COR-L47 (cell line): ENCODE measurements at regions not wholly inside any gene's neighbourhood (a gene's known extent, or its start where the extent isn't known, plus 50 kb on each side); places are given as distances from the start of the nearest gene placed in this dataset.
A peak's percentile ranks its signal among the peaks of the same experiment; 100 is the strongest.
"Not testable (repeated sequence)": the region's sequence is repeated elsewhere in the genome, so short reads cannot be mapped to it uniquely, and the experiment has no call there.

Experiments
- DNase-seq: peaks from one replicate; lab custom pipeline; 2025; lab: John Stamatoyannopoulos, UW

DNA sequence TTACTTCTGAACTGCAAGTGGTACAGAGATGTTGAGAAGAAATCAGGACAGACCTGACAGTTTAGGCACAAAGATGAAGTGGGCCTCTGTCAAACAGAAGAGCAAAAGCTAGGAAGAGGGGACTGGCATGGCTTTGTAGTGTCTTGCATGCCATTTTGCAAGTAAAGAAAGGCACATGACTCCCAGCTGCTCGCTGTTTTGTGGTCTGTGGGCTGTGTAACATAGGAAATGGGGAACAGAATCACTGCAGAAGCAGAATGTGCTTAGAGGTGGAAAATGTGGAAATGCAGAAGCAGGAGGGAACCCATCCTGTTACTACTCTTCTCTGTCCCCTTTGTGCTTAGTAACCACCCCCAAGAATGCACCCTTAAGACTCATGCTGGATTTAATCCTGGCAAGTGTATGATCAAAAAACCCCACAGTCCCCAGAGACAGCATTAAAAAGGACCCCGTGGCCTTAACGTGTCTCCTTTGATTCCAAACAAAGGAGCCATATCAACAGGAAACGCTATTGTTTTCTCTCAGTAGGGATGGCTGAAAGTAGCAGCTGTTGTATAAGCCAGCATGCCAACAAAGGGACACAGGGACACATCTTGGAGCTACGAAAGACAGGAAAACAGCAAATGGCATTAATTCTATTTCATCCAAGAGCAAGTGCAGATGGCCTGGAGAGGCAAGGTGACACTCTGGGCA, 177.6 kb upstream of the GLRA2 start:
- peak; percentile 77 for DNase-seq

DNA sequence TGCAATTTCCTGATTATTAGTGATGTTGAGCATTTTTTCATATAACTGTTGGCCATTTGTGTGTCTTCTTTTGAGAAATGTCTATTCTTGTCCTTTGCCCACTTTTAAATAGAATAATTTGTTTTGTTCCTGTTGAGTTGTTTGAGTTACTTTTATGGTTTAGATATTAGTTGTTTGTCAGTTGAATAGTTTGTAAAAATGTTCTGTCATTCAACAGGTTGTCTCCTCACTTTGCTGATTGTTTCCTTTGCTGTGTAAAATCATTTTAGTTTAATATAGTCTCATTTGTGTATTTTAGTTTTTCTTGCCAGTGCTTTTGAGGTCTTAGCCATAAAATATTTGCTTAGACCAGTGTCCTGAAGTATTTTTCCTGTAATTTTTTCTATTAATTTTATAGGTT, 181.8 kb upstream of the GLRA2 start:
- DNase-seq: no peak

- no peak for DNase-seq
Observed at GRCh38 chrX:14344172-14344940, 185.0 kb upstream of the GLRA2 start.

DNA sequence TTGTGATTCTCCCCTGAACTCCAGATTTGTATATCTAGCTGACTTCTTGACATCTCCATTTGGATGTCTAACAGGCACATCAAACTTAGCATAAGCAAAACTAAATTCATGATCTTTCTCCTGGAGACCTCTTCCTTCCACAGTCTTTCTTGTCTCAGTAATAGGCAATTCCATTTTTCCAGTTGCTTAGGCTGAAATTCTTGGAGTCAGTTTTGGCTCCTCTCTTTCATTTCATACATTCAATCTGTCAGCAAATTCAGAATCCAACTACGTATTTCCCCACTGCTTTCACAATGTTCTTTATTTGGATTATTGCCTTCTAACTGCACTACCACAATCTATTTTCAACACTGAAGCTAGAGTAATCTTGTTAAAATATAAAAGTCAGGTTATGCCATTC, 219.9 kb upstream of the GLRA2 start:
- DNase-seq: no peak

DNA sequence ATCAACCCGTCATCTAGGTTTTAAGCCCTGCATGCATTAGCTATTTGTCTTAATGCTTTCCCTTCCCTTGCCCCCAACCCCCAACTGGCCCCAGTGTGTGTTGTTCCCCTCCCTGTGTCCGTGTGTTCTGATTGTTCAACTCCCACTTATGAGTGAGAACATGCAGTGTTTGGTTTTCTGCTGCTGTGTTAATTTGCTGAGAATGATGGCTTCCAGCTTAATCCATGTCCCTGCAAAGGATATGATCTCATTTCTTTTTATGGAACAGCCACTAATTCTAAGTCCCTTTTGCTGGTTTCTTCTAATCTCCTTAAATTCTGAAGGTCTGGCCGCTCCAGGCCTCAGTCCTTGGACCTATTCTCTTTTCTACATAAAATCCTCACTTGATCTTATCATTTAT, 220.4 kb upstream of the GLRA2 start:
- DNase-seq: not testable (repeated sequence)

GRCh38 chrX:14303891-14304290, 225.4 kb upstream of the GLRA2 start:
- DNase-seq: no peak

- DNase-seq: not testable (repeated sequence)
Observed at GRCh38 chrX:14302561-14302960, 226.8 kb upstream of the GLRA2 start.

- no peak for DNase-seq
Observed at GRCh38 chrX:14300376-14300775, 229.0 kb upstream of the GLRA2 start.

DNA sequence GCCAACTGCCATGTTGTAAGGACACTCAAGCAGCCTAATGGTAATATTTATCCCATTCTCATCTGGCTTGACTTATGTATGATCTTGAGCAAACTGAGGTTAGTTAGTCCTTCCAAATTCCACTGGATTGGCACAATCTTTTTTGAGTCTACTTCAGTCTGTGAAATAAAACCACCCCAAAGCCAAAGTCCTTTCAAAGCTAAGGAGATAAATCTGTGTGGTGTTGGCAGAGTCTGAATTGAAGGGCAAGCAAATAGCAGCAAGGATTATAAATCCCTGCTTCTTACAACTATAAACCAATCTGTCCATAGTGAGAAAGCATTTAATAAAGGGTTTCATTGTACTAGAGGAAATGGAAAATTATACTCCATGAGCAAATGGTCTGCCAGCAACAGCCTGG, 233.9 kb upstream of the GLRA2 start:
- peak; percentile 1 for DNase-seq

GRCh38 chrX:14291666-14292500, 237.5 kb upstream of the GLRA2 start:
- no peak for DNase-seq

GRCh38 chrX:14290335-14290734, 239.0 kb upstream of the GLRA2 start:
- DNase-seq: no peak

DNA sequence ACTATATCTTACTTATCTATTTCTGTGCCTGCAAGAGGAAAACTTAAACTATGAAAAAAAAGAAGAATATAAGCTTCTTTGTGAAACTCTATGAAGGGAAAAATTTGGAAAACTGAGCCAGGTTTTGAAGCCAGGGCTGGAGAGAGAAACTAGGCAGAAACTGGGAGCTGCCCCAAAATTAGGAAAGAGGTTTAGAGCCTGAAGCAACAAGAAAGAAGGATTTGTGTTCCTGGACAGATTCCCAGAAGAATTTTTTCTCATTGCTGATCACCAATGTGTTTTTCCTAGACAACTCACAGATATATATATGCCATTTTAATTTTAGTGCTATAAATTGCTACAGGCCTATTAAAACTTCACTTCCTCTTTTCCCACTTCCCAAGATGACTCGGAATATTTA, 245.0 kb upstream of the GEMIN8 start:
- no peak for DNase-seq

GRCh38 chrX:14267216-14267615, 237.5 kb upstream of the GEMIN8 start:
- no peak for DNase-seq

DNA sequence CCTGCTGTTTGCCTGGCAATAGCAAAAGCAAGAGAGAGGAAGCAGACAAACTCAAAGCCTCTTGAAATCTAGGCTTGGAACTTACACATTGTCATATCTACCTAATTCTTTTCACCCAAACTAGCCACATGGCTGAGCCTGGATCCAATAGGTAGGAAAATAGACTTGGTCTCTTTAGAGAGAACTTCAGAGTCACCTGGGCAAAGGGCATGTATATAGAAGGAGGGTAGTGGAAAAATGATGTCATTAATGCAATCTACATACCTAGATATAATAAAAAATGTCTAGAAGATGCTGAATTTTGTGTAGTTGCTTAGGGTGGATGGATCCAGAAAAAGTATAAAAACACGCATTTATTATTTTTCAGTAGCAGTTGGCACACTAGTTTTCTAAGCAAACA, 237.0 kb upstream of the GEMIN8 start:
- no peak for DNase-seq

GRCh38 chrX:14243823-14244222, 214.1 kb upstream of the GEMIN8 start:
- DNase-seq: no peak

DNA sequence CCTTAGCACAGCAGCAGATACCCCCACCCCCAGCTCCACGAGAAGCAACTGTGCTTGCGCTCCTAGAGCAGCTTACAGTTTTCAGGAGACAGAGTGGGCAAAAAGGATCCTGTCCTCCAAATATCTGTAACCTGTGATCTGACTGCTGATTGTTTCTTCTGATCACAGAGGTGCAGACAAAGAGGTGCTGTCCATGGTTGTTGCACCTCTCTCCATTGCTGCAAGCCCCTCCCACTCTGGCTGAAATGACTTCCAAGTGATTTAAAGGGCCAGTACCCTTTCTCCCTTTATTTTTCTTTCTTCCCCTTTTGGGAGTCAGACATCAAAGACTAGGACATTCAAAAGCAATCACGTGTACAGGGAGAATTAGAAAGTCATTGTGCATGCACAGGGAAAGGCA, 205.3 kb upstream of the GEMIN8 start:
- DNase-seq: no peak

DNA sequence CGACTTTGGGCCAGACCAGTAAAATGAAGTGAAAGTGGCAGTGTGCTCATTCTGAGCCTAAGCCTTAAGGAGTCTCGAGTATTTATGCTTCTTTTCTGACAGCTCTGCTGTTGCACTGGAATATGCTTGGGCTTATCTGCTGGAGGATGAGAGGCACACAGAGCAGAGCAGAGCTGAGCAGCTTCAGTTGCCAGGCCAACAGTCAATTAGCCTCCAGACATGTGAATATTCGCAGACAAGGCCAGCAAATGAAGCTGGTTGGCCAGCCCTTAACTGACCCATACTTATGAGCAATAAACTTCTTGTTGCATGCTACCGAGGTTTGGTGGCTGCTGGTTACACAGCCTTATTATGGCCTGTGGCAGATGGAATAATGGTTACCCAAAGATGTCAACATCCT, 203.0 kb upstream of the GEMIN8 start:
- DNase-seq: no peak

DNA sequence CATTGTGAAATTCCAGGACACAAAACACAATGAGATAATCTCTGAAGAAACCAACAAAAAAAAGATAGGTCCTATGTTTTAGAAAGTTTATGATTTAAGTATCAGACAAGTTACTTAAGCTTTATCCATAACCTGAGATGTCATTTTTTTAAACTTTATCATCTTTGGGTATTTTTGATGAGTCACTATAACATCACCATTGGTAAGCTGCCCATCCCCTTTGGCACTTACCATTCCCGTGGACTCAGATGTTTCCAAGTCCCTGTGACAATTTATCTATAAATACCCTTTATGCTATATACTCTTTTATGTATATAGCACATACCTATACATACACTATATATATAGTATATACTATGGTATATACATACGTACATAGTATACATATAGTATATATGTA, 198.9 kb upstream of the GEMIN8 start:
- DNase-seq: no peak

DNA sequence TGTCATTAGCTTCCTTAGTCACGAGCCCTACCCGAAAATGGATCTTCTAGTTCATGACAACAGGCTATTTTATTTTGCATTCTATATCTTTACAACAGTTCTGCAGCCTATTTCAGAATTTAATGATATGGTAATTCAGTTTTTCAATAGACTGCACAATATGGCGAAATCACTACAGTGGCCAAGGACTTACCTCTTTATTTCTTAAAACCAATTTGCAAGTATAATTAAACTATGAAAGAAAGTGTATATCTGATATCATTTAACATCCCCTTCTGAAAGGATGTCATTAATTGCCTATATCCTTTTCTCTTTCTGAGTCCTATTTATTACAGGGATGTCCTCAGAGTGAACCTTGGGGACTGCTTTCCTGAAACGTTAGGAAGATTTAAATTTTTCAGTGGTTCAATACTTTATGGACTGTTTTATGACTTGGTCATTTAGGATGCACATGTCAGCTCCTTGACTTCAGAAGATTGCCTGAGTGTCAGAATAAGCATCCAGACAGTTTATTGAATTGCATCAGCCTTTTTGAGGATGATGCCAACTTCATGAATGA, 190.8 kb upstream of the GEMIN8 start:
- no peak for DNase-seq

GRCh38 chrX:14209034-14209433, 179.3 kb upstream of the GEMIN8 start:
- DNase-seq: no peak

- DNase-seq: no peak
Observed at GRCh38 chrX:14194711-14195110, 165.0 kb upstream of the GEMIN8 start.

DNA sequence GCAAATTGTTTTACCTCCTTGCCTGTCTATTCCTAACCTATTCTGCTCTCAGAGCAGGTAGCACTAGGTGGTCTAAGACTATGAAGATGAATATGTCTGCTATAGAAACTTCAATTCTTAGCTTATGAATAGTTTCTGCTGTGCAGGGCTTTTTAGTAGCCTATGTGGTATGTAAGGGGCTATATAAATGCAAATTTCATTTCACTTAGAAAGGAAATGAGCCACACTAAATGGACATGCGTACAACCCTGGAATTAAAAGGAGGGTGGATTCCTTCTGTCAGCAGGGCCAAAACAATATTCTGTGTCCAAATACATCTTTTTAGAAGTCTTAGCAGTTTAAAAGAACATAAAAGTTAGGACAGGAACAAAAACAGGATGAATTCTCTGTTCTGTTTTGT, 163.9 kb upstream of the GEMIN8 start:
- no peak for DNase-seq

GRCh38 chrX:14173873-14174272, 144.2 kb upstream of the GEMIN8 start:
- DNase-seq: no peak
